Cardiac muscle cell (in vitro differentiated cells and primary cell): ENCODE measurements at regions not wholly inside any gene's neighbourhood (a gene's known extent, or its start where the extent isn't known, plus 50 kb on each side); places are given as distances from the start of the nearest gene placed in this dataset.

ENCODE experiments used
- DNase-seq, 2 donors: peaks; one replicate each; pipeline versions ENCODE4 v3.0.0 to v3.0.0-alpha.2; 2010 to 2017; ENCODE audit warnings: low read depth in 1 of 2, low spot score in 1 of 2
- H3K27ac ChIP-seq: fragments of 200-600 bp; sonication (generic); 2 replicates; pipeline ENCODE4 v1.5.1; 2016
- H3K27me3 ChIP-seq: fragments of 200-600 bp; sonication (generic); 2 replicates; pipeline ENCODE4 v1.6.0; 2016; ENCODE audit warnings: control low read depth
- H3K36me3 ChIP-seq: fragments of 200-600 bp; sonication (generic); 2 replicates; pipeline ENCODE4 v1.5.1; 2016; ENCODE audit warnings: control low read depth
- H3K4me1 ChIP-seq: fragments of 200-600 bp; sonication (generic); 2 replicates; pipeline ENCODE4 v1.8.1; 2017; ENCODE audit warnings: low read depth, mild to moderate bottlenecking, mixed run types
- H3K4me3 ChIP-seq: fragments of 200-600 bp; sonication (generic); 2 replicates; pipeline ENCODE4 v1.5.1; 2016; ENCODE audit warnings: mild to moderate bottlenecking
- H3K9me3 ChIP-seq: fragments of 200-600 bp; sonication (generic); 2 replicates; pipeline ENCODE4 v1.5.1; 2017; ENCODE audit warnings: low read depth, mild to moderate bottlenecking, control low read depth
- TF ChIP-seq, protein P1 (sequence below): IDR thresholded peaks from 2 replicates; pipeline ENCODE4 v1.5.1; 2012; ENCODE audit warnings: low read depth, mild to moderate bottlenecking, low read length

DNA sequence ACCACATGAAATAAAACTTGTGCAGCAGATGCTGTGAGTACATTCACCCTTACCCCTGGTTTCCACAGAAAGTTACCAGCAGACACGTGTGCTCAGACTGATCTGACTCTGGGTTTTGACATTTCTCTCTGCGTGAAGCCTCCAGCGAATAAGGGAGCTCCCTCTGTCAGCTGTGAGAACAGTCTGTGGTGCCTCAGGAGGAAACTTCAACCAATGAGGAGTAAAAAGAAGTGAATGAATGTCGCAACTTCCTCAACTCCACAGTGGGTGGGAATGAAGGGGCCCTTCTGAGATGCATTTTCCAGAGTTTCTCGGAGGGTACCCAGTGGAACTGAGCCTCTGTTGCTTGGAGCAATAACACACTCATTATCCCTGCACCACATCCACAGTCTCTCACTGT lies 743.4 kb downstream of the TNS3 start:
- no peaks in the 10 kb centered on the region for H3K36me3 ChIP-seq
- H3K9me3 ChIP-seq: no peaks in the 10 kb centered on the region
- H3K4me3 ChIP-seq: no peak overlapping the region
- DNase-seq: no peak
- no peaks in the 10 kb centered on the region for H3K27me3 ChIP-seq
- no peaks in the 10 kb centered on the region for H3K4me1 ChIP-seq
- H3K27ac ChIP-seq: no peak overlapping the region
- TF ChIP-seq, protein P1, sequence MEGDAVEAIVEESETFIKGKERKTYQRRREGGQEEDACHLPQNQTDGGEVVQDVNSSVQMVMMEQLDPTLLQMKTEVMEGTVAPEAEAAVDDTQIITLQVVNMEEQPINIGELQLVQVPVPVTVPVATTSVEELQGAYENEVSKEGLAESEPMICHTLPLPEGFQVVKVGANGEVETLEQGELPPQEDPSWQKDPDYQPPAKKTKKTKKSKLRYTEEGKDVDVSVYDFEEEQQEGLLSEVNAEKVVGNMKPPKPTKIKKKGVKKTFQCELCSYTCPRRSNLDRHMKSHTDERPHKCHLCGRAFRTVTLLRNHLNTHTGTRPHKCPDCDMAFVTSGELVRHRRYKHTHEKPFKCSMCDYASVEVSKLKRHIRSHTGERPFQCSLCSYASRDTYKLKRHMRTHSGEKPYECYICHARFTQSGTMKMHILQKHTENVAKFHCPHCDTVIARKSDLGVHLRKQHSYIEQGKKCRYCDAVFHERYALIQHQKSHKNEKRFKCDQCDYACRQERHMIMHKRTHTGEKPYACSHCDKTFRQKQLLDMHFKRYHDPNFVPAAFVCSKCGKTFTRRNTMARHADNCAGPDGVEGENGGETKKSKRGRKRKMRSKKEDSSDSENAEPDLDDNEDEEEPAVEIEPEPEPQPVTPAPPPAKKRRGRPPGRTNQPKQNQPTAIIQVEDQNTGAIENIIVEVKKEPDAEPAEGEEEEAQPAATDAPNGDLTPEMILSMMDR: no peak

DNA sequence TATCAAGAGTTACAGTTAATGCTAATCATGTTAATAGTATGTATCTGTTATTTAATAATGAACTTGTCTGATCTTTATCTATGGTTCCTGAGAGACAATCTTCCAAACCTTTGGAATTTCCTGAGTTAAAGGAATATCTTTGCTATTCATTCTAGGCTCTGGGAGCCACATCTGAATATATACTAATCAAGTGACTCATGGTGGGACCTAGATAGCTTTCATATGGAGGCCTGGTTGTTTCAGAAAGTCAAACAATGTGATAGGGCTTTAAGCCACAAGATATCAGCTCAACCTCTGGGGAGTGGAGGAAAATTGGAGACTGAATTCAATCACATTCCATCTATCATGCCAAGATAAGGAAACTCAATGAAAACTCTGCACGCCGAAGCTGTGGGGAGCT lies 746.4 kb downstream of the TNS3 start:
- Histone ChIP-seq H3K36me3 (no peaks in the 10 kb centered on the region), H3K4me1 (no peaks in the 10 kb centered on the region), H3K27ac (no peak overlapping the region)

DNA sequence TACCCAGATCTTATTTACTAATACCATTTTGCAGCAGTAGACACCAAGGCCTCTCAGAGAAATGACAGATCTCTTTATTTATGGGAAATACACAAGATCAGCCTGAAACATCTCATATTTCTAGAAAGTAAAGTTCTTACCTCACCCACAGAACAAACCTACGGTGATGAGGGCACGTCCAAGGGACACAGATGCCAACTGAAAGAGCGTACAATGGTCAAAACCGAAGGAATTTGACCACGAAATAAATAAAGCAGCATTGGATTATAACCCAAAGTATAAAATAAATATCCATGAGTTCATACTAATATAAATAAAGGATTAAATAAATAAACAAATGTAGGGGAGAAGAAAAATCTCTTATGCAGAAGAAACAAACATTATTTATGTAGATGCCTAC lies 747.0 kb downstream of the TNS3 start:
- no peaks in the 10 kb centered on the region for H3K36me3 ChIP-seq
- no peak for DNase-seq
- H3K27me3 ChIP-seq: no peaks in the 10 kb centered on the region
- H3K4me3 ChIP-seq: no peak overlapping the region
- no peaks in the 10 kb centered on the region for H3K4me1 ChIP-seq
- TF ChIP-seq, protein P1: no peak
- H3K27ac ChIP-seq: no peak overlapping the region
- no peaks in the 10 kb centered on the region for H3K9me3 ChIP-seq

More for the DNA sequence above, 746.4 kb downstream of the TNS3 start:
- peak in 1 of 2 donors; percentile 25 for DNase-seq
- Histone ChIP-seq H3K9me3 (no peaks in the 10 kb centered on the region), H3K27me3 (no peaks in the 10 kb centered on the region), H3K4me3 (no peak overlapping the region)
- TF ChIP-seq, protein P1: no peak

DNA sequence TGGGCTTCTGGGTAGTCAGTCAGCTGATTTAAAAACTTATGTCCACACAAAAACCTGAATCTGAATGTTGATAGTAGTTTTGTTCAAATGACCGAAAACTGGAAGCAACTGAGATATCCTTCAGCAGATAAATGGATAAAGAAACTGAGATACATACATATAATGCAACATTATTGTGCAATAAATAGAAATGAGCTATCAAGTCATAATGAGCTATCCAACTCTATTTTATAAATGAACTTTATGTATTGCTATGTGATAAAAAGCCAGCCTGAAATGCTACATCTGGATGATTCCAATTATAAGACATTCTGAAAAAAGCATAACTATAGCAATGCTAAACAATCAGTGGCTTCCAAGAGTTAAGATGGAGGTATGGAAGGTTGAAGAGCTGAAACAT lies 748.7 kb downstream of the TNS3 start:
- no peak overlapping the region for H3K4me3 ChIP-seq
- H3K36me3 ChIP-seq: no peaks in the 10 kb centered on the region
- TF ChIP-seq, protein P1: no peak
- H3K4me1 ChIP-seq: no peaks in the 10 kb centered on the region
- H3K9me3 ChIP-seq: no peaks in the 10 kb centered on the region
- H3K27ac ChIP-seq: no peak overlapping the region
- DNase-seq: no peak
- no peaks in the 10 kb centered on the region for H3K27me3 ChIP-seq

DNA sequence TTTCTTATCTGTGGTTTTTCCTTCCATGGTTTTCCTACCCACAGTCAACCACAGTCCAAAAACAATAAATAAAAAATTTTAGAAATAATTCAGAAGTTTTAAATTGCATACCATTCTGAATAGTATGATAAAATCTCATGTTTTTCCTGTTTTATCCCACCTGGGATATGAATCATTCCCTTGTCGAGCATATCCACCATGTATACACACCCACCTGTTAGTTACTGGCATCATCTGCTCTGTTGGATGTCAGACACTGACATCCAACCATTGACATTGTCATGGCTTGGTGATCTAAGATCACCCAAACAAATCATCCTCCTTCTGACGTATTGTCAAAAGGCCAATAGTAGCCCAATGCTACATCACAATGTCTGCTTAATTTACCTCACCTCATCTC lies 749.8 kb downstream of the TNS3 start:
- Histone ChIP-seq H3K4me3 (no peak overlapping the region), H3K36me3 (no peaks in the 10 kb centered on the region), H3K27me3 (no peaks in the 10 kb centered on the region), H3K4me1 (no peaks in the 10 kb centered on the region), H3K27ac (no peak overlapping the region), H3K9me3 (no peaks in the 10 kb centered on the region)
- TF ChIP-seq, protein P1: no peak
- no peak for DNase-seq

DNA sequence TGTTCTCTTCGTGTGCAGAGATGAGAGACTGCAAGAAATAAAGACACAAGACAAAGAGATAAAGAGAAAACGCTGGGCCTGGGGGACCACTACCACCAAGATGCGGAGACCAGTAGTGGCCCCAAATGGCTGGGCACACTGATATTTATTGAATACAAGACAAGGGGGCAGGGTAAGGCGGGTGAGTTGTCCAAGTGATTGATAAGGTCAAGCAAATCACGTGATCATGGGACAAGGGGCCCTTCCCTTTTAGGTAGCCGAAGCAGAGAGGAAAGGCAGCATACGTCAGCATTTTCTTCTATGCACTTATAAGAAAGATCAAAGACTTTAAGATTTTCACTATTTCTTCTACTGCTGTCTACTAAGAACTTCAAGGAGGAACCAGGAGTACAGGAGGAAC lies 762.1 kb downstream of the TNS3 start:
- H3K27ac ChIP-seq: no peak overlapping the region
- no peak overlapping the region for H3K4me3 ChIP-seq
- no peaks in the 10 kb centered on the region for H3K9me3 ChIP-seq
- no peaks in the 10 kb centered on the region for H3K4me1 ChIP-seq
- no peak for DNase-seq
- no peaks in the 10 kb centered on the region for H3K36me3 ChIP-seq
- TF ChIP-seq, protein P1: no peak
- H3K27me3 ChIP-seq: no peaks in the 10 kb centered on the region
